ENCODE measurements at regions not wholly inside any gene's neighbourhood (a gene's known extent, or its start where the extent isn't known, plus 50 kb on each side); places are given as distances from the start of the nearest gene placed in this dataset.

GRCh38 chr4:14269824-14270223, 642.3 kb upstream of the BOD1L1 start:
- 38 to 86% (median 49%) methylated on average over 3 of the region's 3 CpGs for WGBS, 3 donors

GRCh38 chr4:14272206-14272605, 644.7 kb upstream of the BOD1L1 start:
- H3K27ac ChIP-seq (ENCODE audit: low read depth, low read length) = no peak overlapping the region
- WGBS, 3 donors = 33 to 71% (median 39%) methylated on average over 1 of the region's 1 CpG

More at GRCh38 chr4:14269824-14270223, 642.3 kb upstream of the BOD1L1 start:
- H3K27ac ChIP-seq (ENCODE audit: low read depth, low read length) = no peak overlapping the region

- no peak overlapping the region for H3K27ac ChIP-seq (ENCODE audit: low read depth, low read length)
- WGBS, 3 donors = 66 to 70% (median 66%) methylated on average over 4 of the region's 4 CpGs
Observed at GRCh38 chr4:14277505-14277904, 650.0 kb upstream of the BOD1L1 start.

GRCh38 chr4:14280567-14280966, 653.0 kb upstream of the BOD1L1 start:
- no peak overlapping the region for H3K27ac ChIP-seq (ENCODE audit: low read depth, low read length)
- 66 to 92% (median 70%) methylated on average over 1 of the region's 1 CpG for WGBS, 3 donors

GRCh38 chr4:14284578-14284977, 657.1 kb upstream of the BOD1L1 start:
- no peak overlapping the region for H3K27ac ChIP-seq (ENCODE audit: low read depth, low read length)

- WGBS, 3 donors = 77 to 90% (median 79%) methylated on average over 1 of the region's 1 CpG
- H3K27ac ChIP-seq (ENCODE audit: low read depth, low read length) = no peak overlapping the region
Observed at GRCh38 chr4:14289708-14290107, 662.2 kb upstream of the BOD1L1 start.

GRCh38 chr4:14293582-14293981, 666.1 kb upstream of the BOD1L1 start:
- WGBS, 3 donors = 90 to 97% (median 93%) methylated on average over 3 of the region's 3 CpGs
- no peak overlapping the region for H3K27ac ChIP-seq (ENCODE audit: low read depth, low read length)

- WGBS, 3 donors = 58 to 70% (median 64%) methylated on average over 2 of the region's 2 CpGs
- H3K27ac ChIP-seq (ENCODE audit: low read depth, low read length) = no peak overlapping the region
Observed at GRCh38 chr4:14294611-14295010, 667.1 kb upstream of the BOD1L1 start.

- WGBS, 3 donors = 56 to 79% (median 72%) methylated on average over 2 of the region's 2 CpGs
- H3K27ac ChIP-seq (ENCODE audit: low read depth, low read length) = no peak overlapping the region
Observed at GRCh38 chr4:14299166-14299565, 671.6 kb upstream of the BOD1L1 start.

GRCh38 chr4:14302021-14302420, 674.5 kb upstream of the BOD1L1 start:
- no peak overlapping the region for H3K27ac ChIP-seq (ENCODE audit: low read depth, low read length)

GRCh38 chr4:14303856-14304255, 676.3 kb upstream of the BOD1L1 start:
- H3K27ac ChIP-seq (ENCODE audit: low read depth, low read length) = no peak overlapping the region
- 83 to 86% (median 85%) methylated on average over 3 of the region's 3 CpGs for WGBS, 3 donors

- no peak overlapping the region for H3K27ac ChIP-seq (ENCODE audit: low read depth, low read length)
Observed at GRCh38 chr4:14308229-14308651, 680.7 kb upstream of the BOD1L1 start.

GRCh38 chr4:14309431-14309830, 681.9 kb upstream of the BOD1L1 start:
- H3K27ac ChIP-seq (ENCODE audit: low read depth, low read length) = no peak overlapping the region
- 55 to 60% (median 57%) methylated on average over 2 of the region's 2 CpGs for WGBS, 3 donors

- no peak overlapping the region for H3K27ac ChIP-seq (ENCODE audit: low read depth, low read length)
- WGBS, 3 donors = 72 to 83% (median 82%) methylated on average over 3 of the region's 3 CpGs
Observed at GRCh38 chr4:14313757-14314156, 686.2 kb upstream of the BOD1L1 start.

- WGBS, 3 donors = 62 to 84% (median 76%) methylated on average over 3 of the region's 3 CpGs
- H3K27ac ChIP-seq (ENCODE audit: low read depth, low read length) = no peak overlapping the region
Observed at GRCh38 chr4:14315129-14315528, 687.2 kb upstream of the CPEB2 start.

- no peak overlapping the region for H3K27ac ChIP-seq (ENCODE audit: low read depth, low read length)
- WGBS, 3 donors = 62 to 76% (median 72%) methylated on average over 2 of the region's 2 CpGs
Observed at GRCh38 chr4:14317351-14317750, 684.9 kb upstream of the CPEB2 start.

- 62 to 80% (median 71%) methylated on average over 1 of the region's 1 CpG for WGBS, 3 donors
- H3K27ac ChIP-seq (ENCODE audit: low read depth, low read length) = no peak overlapping the region
Observed at GRCh38 chr4:14318671-14319070, 683.6 kb upstream of the CPEB2 start.

GRCh38 chr4:14321723-14322122, 680.6 kb upstream of the CPEB2 start:
- WGBS, 3 donors = 89 to 91% (median 90%) methylated on average over 1 of the region's 1 CpG
- no peak overlapping the region for H3K27ac ChIP-seq (ENCODE audit: low read depth, low read length)

- WGBS, 3 donors = 87 to 95% (median 90%) methylated on average over 2 of the region's 2 CpGs
- H3K27ac ChIP-seq (ENCODE audit: low read depth, low read length) = no peak overlapping the region
Observed at GRCh38 chr4:14323191-14323590, 679.1 kb upstream of the CPEB2 start.

- no peak overlapping the region for H3K27ac ChIP-seq (ENCODE audit: low read depth, low read length)
- WGBS, 3 donors = 67 to 73% (median 70%) methylated on average over 1 of the region's 1 CpG
Observed at GRCh38 chr4:14329228-14329627, 673.1 kb upstream of the CPEB2 start.

GRCh38 chr4:14333616-14334015, 668.7 kb upstream of the CPEB2 start:
- 89 to 94% (median 90%) methylated on average over 2 of the region's 2 CpGs for whole genome bisulfite sequencing, 3 donors
- no peak overlapping the region for H3K27ac ChIP-seq (ENCODE audit: low read depth, low read length)

Measured in adipose tissue (tissue), 3 donors.